ENCODE measurements at regions not wholly inside any gene's neighbourhood (a gene's known extent, or its start where the extent isn't known, plus 50 kb on each side); places are given as distances from the start of the nearest gene placed in this dataset.

- no peak for DNase-seq (ENCODE audit: low read depth)
Observed at GRCh38 chr1:209428241-209428921, 155.1 kb upstream of the CAMK1G start.

DNA sequence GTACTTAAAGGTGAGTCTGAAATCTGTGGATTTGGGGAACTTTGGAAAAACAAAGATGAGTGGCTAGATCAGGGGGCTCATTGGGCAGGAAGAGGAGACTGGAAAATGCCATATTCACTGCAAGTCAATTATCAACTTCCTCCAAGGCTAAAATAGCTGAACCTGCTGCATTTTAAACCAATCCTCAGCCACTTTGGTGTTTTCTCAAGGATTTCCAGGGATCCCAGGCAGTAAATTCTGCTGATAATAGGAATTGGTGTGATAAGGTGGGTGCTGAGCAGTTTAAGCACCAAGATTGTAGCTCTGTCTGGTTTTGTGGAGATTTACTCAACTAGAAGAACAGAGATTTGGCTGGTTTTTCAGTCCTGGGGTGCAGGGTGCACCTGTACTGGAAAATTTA lies 153.9 kb upstream of the CAMK1G start:
- DNase-seq (ENCODE audit: low read depth), result no peak

DNA sequence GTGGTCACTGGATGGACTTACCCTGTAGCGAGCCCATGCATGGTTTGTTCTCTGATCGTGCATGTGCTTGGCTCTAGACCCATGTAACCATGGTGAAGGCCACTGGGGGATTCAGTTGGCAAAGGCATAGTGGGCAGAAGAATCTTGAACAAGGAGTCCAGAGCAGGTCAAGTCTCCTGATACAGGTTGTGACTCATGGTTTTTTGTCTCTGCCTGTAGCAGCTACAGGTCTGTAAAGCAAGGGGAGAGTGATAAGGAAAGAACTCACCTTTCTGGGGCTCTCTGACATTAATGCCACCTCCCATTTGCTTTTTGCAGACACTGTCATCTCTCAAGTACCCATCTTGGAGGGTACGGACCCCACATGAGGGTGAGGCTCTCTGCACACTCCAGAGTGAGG lies 153.4 kb upstream of the CAMK1G start:
- DNase-seq (ENCODE audit: low read depth), result no peak

DNA sequence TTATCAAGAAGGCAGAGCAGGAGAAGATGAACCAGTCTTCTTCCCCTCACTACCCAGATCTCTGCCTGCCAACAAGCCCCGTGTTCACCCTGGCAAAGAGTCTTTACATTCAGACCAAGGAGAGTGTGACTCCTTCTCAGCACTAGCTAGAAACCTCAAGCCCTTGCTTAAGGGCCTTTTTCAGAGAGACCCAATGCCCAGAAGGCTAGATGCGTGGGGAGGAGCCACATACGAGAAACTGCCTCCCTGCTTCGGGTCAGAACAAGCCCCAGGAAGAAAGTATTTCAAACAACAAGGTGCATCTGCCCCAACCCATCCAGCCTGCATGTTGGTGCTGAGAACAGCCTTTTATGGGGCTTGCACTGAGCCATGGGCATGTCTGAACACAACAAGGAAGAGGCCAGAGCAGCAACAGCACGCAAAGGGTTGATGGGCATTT lies 152.7 kb upstream of the CAMK1G start:
- no peak for DNase-seq (ENCODE audit: low read depth)

DNA sequence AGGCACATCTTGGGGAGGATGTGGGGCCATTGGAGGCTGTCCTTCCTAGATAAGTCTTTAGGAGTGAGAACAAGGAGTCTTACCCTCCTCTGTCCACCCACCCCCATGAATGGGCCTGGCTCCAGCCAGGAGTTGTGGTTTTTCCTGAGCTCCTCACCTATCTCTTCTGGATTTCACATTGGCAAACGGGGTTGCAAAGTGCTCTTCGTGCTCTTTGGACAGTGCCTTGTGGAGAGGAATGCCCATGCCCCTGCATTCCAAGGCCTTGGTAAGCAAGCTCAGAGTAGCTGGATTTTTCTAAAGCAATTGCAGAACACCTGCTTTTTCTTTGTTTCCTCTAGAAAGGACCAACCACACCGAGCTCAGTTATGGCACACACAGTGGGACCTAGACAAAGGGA lies 152.1 kb upstream of the CAMK1G start:
- DNase-seq (ENCODE audit: low read depth), result no peak

GRCh38 chr1:209431813-209432442 lies 151.6 kb upstream of the CAMK1G start:
- DNase-seq (ENCODE audit: low read depth), result no peak

DNA sequence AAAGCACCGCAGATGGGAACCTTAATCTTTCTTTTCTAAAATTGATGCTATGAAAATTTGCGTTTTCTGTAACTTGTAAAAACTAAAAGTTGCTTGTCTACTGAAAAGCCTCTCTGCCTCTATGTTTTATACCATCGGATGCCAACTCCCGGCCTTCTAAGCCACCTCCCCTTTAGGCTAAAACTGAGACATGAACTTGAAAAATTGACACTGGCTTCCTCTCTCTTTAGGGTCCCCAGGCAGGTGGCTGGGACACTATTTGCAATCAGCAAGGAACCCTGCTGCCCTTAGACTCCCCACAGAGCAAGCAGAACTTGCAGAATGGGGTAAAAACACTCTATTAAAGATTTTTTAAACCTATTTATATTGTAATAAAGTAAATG lies 151.1 kb upstream of the CAMK1G start:
- no peak for DNase-seq (ENCODE audit: low read depth)

GRCh38 chr1:209433649-209434031 lies 149.9 kb upstream of the CAMK1G start:
- DNase-seq (ENCODE audit: low read depth), result no peak

GRCh38 chr1:209434066-209434465 lies 149.4 kb upstream of the CAMK1G start:
- DNase-seq (ENCODE audit: low read depth), result no peak

DNA sequence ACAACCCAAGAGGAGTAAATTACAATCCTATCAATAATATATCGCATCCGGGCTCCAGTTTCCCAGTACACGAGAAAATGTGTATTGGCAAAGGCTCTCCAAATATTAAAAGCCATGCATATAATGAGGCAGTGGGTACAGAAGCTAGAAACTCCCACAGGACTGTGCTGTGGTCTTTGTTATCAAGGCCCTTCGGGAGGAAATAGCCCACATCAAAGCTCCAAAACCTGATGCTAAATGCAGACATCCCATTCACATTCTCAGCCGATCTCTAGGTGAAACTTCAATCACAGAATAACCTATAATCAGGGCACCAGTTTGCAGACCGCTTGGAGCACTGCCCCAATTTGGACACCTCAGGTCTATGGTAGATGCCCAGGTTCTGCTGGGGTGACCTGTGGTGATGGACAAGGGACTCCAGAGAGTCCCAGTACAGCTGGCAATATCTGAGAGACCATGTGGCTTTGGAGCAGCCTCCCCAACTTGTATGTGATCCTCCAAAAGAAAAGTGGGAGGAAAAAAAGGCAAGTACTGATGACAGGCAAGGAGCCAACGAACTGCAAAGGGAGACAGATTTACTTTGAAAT lies 148.8 kb upstream of the CAMK1G start:
- no peak for DNase-seq (ENCODE audit: low read depth)

GRCh38 chr1:209435654-209436566 lies 147.6 kb upstream of the CAMK1G start:
- DNase-seq (ENCODE audit: low read depth), result no peak

DNA sequence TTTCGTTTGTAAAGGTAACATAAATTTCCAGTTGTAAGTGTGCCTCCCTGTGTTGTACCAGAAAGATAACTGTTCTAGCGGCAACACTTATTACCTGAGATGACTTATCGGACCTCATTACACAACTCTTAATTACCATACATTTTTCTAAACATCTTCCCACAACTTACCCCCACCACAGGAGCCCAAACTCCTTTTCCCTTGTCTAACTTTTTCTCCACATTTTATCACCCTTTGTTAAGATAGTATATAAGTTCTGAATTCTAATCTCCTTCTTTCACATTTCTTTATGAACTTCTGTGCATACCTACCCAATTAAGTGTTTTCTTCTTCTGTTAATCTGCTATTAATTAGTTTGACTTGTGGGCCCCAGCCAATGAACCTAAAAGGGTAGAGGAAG lies 143.7 kb upstream of the CAMK1G start:
- DNase-seq (ENCODE audit: low read depth), result no peak

- DNase-seq (ENCODE audit: low read depth), result no peak
Observed at GRCh38 chr1:209443361-209443931, 140.1 kb upstream of the CAMK1G start.

DNA sequence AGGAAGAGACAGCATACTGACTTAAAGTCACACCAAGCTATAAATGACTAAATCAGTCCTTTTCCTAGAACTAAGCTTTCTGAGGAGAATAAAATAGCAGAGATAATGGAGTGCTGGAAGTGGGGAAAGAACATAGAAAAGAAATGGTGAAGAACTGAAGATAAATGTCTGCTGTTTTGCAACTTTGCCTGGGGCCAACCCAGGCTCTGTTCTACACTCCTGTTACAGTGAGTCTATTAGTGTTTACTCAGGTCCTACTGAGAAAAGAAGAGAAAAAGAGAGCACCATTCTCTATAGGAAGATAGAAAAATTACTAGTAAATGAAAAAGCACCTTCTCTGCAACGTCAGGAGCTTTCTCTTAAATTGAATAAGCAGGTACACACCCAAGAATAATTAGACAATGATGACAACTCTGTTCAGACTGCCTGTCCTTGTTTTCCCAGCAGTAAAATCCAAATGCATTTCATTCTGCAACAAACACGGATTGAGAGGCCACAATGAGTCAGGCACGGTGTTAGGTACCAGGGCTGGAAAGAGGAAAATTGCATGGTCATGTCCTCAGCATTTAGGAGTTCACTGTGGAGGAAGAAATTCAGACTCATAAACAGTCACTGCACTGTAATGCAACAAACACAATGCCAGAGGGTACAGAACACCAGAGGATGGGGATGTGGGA lies 139.4 kb upstream of the CAMK1G start:
- no peak for DNase-seq (ENCODE audit: low read depth)

- DNase-seq (ENCODE audit: low read depth), result no peak
Observed at GRCh38 chr1:209444961-209445360, 138.6 kb upstream of the CAMK1G start.

- DNase-seq (ENCODE audit: low read depth), result no peak
Observed at GRCh38 chr1:209445576-209445975, 137.9 kb upstream of the CAMK1G start.

- no peak for DNase-seq (ENCODE audit: low read depth)
Observed at GRCh38 chr1:209446356-209446755, 137.2 kb upstream of the CAMK1G start.

DNA sequence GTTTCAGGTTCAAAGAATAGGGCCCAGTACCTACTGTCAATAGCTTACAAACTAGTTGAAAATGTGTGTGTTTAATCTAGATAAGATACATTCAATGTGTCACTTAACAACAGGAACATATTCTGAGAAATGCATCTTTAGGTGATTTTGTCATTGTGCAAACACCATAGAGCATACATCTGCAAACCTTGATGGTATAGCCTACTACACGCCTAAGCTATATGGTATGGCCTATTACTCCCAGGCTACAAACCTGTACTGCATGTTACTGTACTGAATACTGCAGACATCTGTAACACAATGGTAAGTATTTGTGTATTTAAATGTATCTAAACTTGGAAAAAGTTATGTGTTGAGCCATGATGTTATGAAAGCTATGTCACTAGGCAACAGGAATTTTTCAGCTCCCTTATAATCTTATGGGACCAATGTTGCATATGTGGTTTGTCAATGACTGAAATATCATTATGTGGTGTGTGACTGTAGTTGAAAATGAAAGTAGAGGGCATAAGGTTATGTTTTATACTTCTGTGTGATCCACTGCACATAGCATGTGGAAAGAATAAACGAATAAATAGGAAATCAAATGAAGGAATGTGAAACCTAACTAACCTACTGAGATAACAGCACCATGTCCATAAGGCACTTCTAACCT lies 129.0 kb upstream of the CAMK1G start:
- no peak for DNase-seq (ENCODE audit: low read depth)

- DNase-seq (ENCODE audit: low read depth), result no peak
Observed at GRCh38 chr1:209455145-209455544, 128.4 kb upstream of the CAMK1G start.

DNA sequence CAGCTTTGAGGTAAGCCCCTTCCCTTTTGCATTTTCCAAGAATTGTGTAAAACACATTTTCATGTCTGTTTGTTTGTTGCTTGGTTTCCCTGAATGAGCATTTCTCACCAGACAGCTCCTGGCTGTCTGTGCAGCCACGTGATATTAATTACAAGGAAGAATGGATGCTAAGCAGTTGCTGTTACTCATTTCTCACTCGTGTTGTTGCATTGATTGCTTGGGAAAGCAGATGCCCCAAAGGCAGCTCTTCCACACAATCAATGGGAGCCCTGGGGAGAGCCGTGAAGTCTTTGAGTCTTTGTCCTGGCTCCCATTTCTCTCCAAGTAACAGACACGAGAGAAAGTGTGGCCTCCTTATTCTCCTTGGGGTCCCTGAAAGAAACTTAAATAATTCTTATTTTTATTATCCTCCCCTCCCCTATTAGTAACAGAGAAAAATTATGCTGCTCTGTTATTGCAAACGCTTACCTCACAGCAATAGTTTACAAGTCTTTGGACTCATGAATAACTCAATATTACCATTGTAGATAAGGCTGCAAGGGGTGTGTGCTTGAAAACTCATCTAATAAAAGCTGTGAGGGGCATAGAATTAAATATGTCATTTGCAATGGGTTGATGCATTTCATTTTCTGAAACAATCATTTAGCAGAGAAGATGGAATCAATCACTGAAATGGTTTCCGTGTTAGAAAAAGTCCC lies 127.7 kb upstream of the CAMK1G start:
- DNase-seq (ENCODE audit: low read depth), result no peak
